H9 (cell line): ENCODE measurements at regions not wholly inside any gene's neighbourhood (a gene's known extent, or its start where the extent isn't known, plus 50 kb on each side); places are given as distances from the start of the nearest gene placed in this dataset.

Experiments used
- DNase-seq: peaks from one replicate; pipeline ENCODE4 v3.0.0-alpha.2; 2017
- H2AFZ ChIP-seq: one replicate; pipeline ENCODE4 v1.6.1; 2013; ENCODE audit warnings: mild to moderate bottlenecking, low read length, control low read depth, moderate library complexity
- H2AK5ac ChIP-seq: 2 replicates; pipeline ENCODE4 v1.6.1; 2013; ENCODE audit warnings: low read length, control low read depth, mixed read lengths; ENCODE audit not compliant: insufficient read length
- H2BK120ac ChIP-seq: one replicate; pipeline ENCODE4 v1.6.1; 2013; ENCODE audit warnings: low read depth, mild to moderate bottlenecking, low read length, control low read depth, inconsistent platforms; ENCODE audit not compliant: poor library complexity, severe bottlenecking
- H2BK12ac ChIP-seq: 2 replicates; pipeline ENCODE4 v1.6.1; 2013; ENCODE audit warnings: low read length, control low read depth, mixed read lengths, low read depth; ENCODE audit not compliant: insufficient read length
- H2BK15ac ChIP-seq: 2 replicates; pipeline ENCODE4 v1.6.1; 2013; ENCODE audit warnings: low read depth, low read length, control low read depth
- H2BK20ac ChIP-seq: one replicate; pipeline ENCODE4 v1.6.1; 2013; ENCODE audit warnings: low read depth, mild to moderate bottlenecking, low read length, control low read depth, inconsistent platforms; ENCODE audit not compliant: poor library complexity, severe bottlenecking
- H2BK5ac ChIP-seq: 2 replicates; pipeline ENCODE4 v1.6.1; 2013; ENCODE audit warnings: low read length, control low read depth, mixed read lengths; ENCODE audit not compliant: insufficient read length
- H3K14ac ChIP-seq: 2 replicates; pipeline ENCODE4 v1.6.1; 2013; ENCODE audit warnings: low read length, control low read depth; ENCODE audit not compliant: insufficient read depth
- H3K18ac ChIP-seq: 2 replicates; pipeline ENCODE4 v1.6.1; 2013; ENCODE audit warnings: low read depth, mild to moderate bottlenecking, mixed read lengths, low read length, control low read depth; ENCODE audit not compliant: insufficient read length
- H3K23ac ChIP-seq: 2 replicates; pipeline ENCODE4 v1.6.1; 2013; ENCODE audit warnings: low read length, control low read depth, mixed read lengths, low read depth; ENCODE audit not compliant: insufficient read length
- H3K23me2 ChIP-seq: 2 replicates; pipeline ENCODE4 v1.6.1; 2013; ENCODE audit warnings: low read depth, mild to moderate bottlenecking, mixed read lengths, low read length, control low read depth; ENCODE audit not compliant: insufficient read length, poor library complexity, severe bottlenecking
- H3K27ac ChIP-seq: 2 replicates; pipeline ENCODE4 v1.5.1; 2013; ENCODE audit warnings: low read length, control low read depth, mixed read lengths, low read depth; ENCODE audit not compliant: insufficient read length
- H3K27me3 ChIP-seq: 2 replicates; pipeline ENCODE4 v1.6.1; 2013; ENCODE audit warnings: low read length, control low read depth, inconsistent platforms; ENCODE audit not compliant: insufficient read depth
- H3K4ac ChIP-seq: 2 replicates; pipeline ENCODE4 v1.6.1; 2013; ENCODE audit warnings: low read depth, mild to moderate bottlenecking, control low read depth, inconsistent platforms, low read length, moderate library complexity
- H3K4me1 ChIP-seq: 2 replicates; pipeline ENCODE4 v1.6.1; 2013; ENCODE audit warnings: low read length, control low read depth, inconsistent platforms; ENCODE audit not compliant: insufficient read depth
- H3K4me2 ChIP-seq: 2 replicates; pipeline ENCODE4 v1.6.1; 2013; ENCODE audit warnings: low read length, control low read depth, mixed read lengths; ENCODE audit not compliant: insufficient read length, insufficient read depth
- H3K56ac ChIP-seq: 2 replicates; pipeline ENCODE4 v1.6.1; 2013; ENCODE audit warnings: low read depth, mild to moderate bottlenecking, mixed read lengths, low read length, control low read depth; ENCODE audit not compliant: insufficient read length
- H3K79me1 ChIP-seq: 2 replicates; pipeline ENCODE4 v1.6.1; 2013; ENCODE audit warnings: low read depth, mild to moderate bottlenecking, moderate library complexity, low read length, control low read depth, inconsistent platforms; ENCODE audit not compliant: insufficient read depth, poor library complexity, severe bottlenecking
- H3K79me2 ChIP-seq: 2 replicates; pipeline ENCODE4 v1.6.1; 2013; ENCODE audit warnings: low read length, control low read depth, inconsistent platforms; ENCODE audit not compliant: insufficient read depth
- H3K9ac ChIP-seq: 2 replicates; pipeline ENCODE4 v1.6.1; 2013; ENCODE audit warnings: low read length, control low read depth, mixed read lengths; ENCODE audit not compliant: insufficient read length; ENCODE audit errors: extremely low read depth
- H3K9me3 ChIP-seq: one replicate; pipeline ENCODE4 v1.6.1; 2013; ENCODE audit warnings: low read depth, low read length, inconsistent platforms; ENCODE audit not compliant: control insufficient read depth
- H3T11ph ChIP-seq: one replicate; pipeline ENCODE4 v1.6.1; 2013; ENCODE audit warnings: mild to moderate bottlenecking, low read length, control low read depth, inconsistent platforms
- H4K20me1 ChIP-seq: one replicate; pipeline ENCODE4 v1.6.1; 2013; ENCODE audit not compliant: control insufficient read depth, insufficient read length, insufficient read depth
- H4K5ac ChIP-seq: 2 replicates; pipeline ENCODE4 v1.6.1; 2013; ENCODE audit warnings: low read depth, mild to moderate bottlenecking, mixed read lengths, low read length, control low read depth; ENCODE audit not compliant: insufficient read length
- H4K8ac ChIP-seq: replicated peaks from 2 replicates; pipeline ENCODE4 v1.6.1; 2013; ENCODE audit warnings: low read length, control low read depth, mixed read lengths, low read depth; ENCODE audit not compliant: insufficient read length
- H4K91ac ChIP-seq: 2 replicates; pipeline ENCODE4 v1.6.1; 2013; ENCODE audit warnings: low read depth, mild to moderate bottlenecking, moderate library complexity, mixed read lengths, low read length, control low read depth; ENCODE audit not compliant: insufficient read length
- H3K27ac Mint-ChIP-seq, 3 experiments: 2 replicates in 2 of 3; 3 replicates in 1 of 3; pipeline ENCODE4 v1.8.0; 2020 to 2021; ENCODE audit warnings: mixed read lengths in 3 of 3, mild to moderate bottlenecking in 1 of 3, moderate library complexity in 1 of 3
- H3K27me3 Mint-ChIP-seq: 2 replicates; pipeline ENCODE4 v1.8.0; 2021; ENCODE audit warnings: low read depth, mild to moderate bottlenecking, moderate library complexity, mixed read lengths
- H3K36me3 Mint-ChIP-seq, 3 experiments: 2 replicates in 2 of 3; 3 replicates in 1 of 3; pipeline ENCODE4 v1.8.0; 2020 to 2021; ENCODE audit warnings: low read depth in 3 of 3, mixed read lengths in 3 of 3; ENCODE audit not compliant: insufficient read depth in 1 of 3
- H3K4me1 Mint-ChIP-seq, 2 experiments: 2 replicates each; pipeline ENCODE4 v1.8.0; 2020; ENCODE audit warnings: mixed read lengths in 2 of 2
- H3K4me3 Mint-ChIP-seq, 2 experiments: 2 replicates in 1 of 2; 3 replicates in 1 of 2; pipeline ENCODE4 v1.8.0; 2020 to 2021; ENCODE audit warnings: mild to moderate bottlenecking in 2 of 2, mixed read lengths in 2 of 2, moderate library complexity in 1 of 2
- H3K9me3 Mint-ChIP-seq, 2 experiments: 2 replicates in 1 of 2; 3 replicates in 1 of 2; pipeline ENCODE4 v1.8.0; 2020; ENCODE audit warnings: mild to moderate bottlenecking in 2 of 2, mixed read lengths in 2 of 2, moderate library complexity in 1 of 2
- CTCF ChIP-seq: fragments of 200-600 bp; sonication (generic); conservative IDR thresholded peaks from 3 replicates; pipeline ENCODE4 v1.8.0; 2021; ENCODE audit warnings: antibody characterized with exemption, mild to moderate bottlenecking
- WGBS: extraction: QIAGEN DNeasy Blood & Tissue Kit; methylation state at CpG from one replicate; pipeline ENCODE4 v1.1.7; 2013; ENCODE audit warnings: missing lambda C conversion rate, low lambda C conversion rate, mixed read lengths; ENCODE audit not compliant: insufficient read length; ENCODE audit errors: extremely low coverage; 5-methylcytosine and 5-hydroxymethylcytosine counted together

DNA sequence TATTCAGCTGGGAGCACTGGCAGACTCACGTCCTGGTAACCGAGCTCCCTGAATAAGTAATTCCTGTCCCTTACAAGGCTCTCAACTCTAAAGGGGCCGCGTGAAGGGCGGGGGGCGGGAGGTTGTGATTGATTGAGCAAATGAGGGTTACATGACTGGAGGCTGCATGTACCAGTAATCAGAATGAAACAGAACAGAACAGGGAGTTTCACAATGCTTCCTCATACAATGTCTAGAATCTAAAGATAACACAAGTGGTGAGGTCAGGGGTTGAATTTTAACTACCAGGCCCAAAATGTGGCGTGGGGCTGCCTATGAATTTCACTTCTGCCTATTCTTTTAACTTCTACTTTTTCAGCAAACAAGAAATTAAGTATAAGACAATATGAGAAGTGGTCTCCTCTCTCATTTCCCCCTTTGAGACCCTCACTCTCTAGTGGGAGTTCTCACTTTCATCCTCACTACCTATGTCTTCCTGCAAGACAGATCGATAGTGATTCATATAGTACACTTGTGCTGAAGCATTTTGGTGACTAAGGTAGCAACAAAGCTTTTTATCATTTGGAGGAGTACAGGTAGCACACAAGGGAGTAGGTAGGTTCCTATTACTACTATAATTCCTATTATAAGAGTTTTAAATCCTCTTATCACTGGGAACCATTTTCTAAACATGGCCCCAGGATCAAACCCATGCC is 239.8 kb downstream of the KTN1 start:
- no peak overlapping the region for H4K8ac ChIP-seq
- H2BK20ac ChIP-seq: no peak overlapping the region
- peaks cover 10 to 12% of the 10 kb centered on the region in 2 experiments for H3K9me3 Mint-ChIP-seq
- no peak overlapping the region for H4K5ac ChIP-seq
- H3K4me3 Mint-ChIP-seq: no peak overlapping the region
- no peak overlapping the region for H3K14ac ChIP-seq
- WGBS: no CpG with 5 or more reads among the region's 8 CpGs
- H3K79me2 ChIP-seq: no peaks in the 10 kb centered on the region
- peaks cover 13 to 18% of the 10 kb centered on the region in 2 experiments for H3K4me1 Mint-ChIP-seq
- H3K27ac Mint-ChIP-seq: no peak overlapping the region
- no peaks in the 10 kb centered on the region for H3K27me3 ChIP-seq
- H3K56ac ChIP-seq: no peak overlapping the region
- no peak overlapping the region for H3K27ac ChIP-seq
- H3K18ac ChIP-seq: no peak overlapping the region
- no peak overlapping the region for H3K4me2 ChIP-seq
- H3K4me1 ChIP-seq: peaks cover 3% of the 10 kb centered on the region; the same call in 1 of the 2 replicates
- H3K9ac ChIP-seq: no peak overlapping the region
- H2BK12ac ChIP-seq: no peak overlapping the region
- H3K23me2 ChIP-seq: no peaks in the 10 kb centered on the region
- no peak overlapping the region for H3K4ac ChIP-seq
- H4K20me1 ChIP-seq: no peaks in the 10 kb centered on the region
- H2AFZ ChIP-seq: no peak overlapping the region
- no peak overlapping the region for H3T11ph ChIP-seq
- H4K91ac ChIP-seq: no peak overlapping the region
- no peak overlapping the region for H2AK5ac ChIP-seq
- no peaks in the 10 kb centered on the region for H3K9me3 ChIP-seq
- no peak for TF ChIP-seq CTCF
- DNase-seq: no peak
- no peak overlapping the region for H2BK5ac ChIP-seq
- no peak overlapping the region for H2BK15ac ChIP-seq
- H3K36me3 Mint-ChIP-seq: peaks cover 0 to 14% (median 4%) of the 10 kb centered on the region in 3 experiments; a peak in 4 of 7 replicates
- H3K23ac ChIP-seq: no peak overlapping the region
- H3K79me1 ChIP-seq: no peaks in the 10 kb centered on the region
- H3K27me3 Mint-ChIP-seq: peaks cover 2% of the 10 kb centered on the region; the same call in 1 of the 2 replicates
- no peak overlapping the region for H2BK120ac ChIP-seq
